ENCODE measurements at regions not wholly inside any gene's neighbourhood (a gene's known extent, or its start where the extent isn't known, plus 50 kb on each side); places are given as distances from the start of the nearest gene placed in this dataset.

- Histone ChIP-seq H3K27ac (ENCODE audit: low read depth, low read length) (no peak overlapping the region), H3K4me2 (ENCODE audit: low read length) (no peak overlapping the region), H3K27me3 (ENCODE audit: control insufficient read depth, low read length) (no peaks in the 10 kb centered on the region), H4K20me1 (ENCODE audit: control insufficient read depth, insufficient read depth, low read depth, low read length) (no peaks in the 10 kb centered on the region), H3K4me3 (ENCODE audit: low read length) (no peak overlapping the region), H3F3A (ENCODE audit: control insufficient read depth, insufficient read depth) (no peaks in the 10 kb centered on the region), H3K4me1 (ENCODE audit: control insufficient read depth, low read length) (no peaks in the 10 kb centered on the region), H3K36me3 (ENCODE audit: control insufficient read depth, low read length) (no peaks in the 10 kb centered on the region), H3K9me2 (replicated peaks; ENCODE audit: control insufficient read depth, low read length) (no peaks in the 10 kb centered on the region), H3K9me3 (ENCODE audit: control insufficient read depth, insufficient read depth, low read length) (no peaks in the 10 kb centered on the region), H3K79me2 (ENCODE audit: control insufficient read depth, low read length) (no peaks in the 10 kb centered on the region)
- TF ChIP-seq, protein P1, sequence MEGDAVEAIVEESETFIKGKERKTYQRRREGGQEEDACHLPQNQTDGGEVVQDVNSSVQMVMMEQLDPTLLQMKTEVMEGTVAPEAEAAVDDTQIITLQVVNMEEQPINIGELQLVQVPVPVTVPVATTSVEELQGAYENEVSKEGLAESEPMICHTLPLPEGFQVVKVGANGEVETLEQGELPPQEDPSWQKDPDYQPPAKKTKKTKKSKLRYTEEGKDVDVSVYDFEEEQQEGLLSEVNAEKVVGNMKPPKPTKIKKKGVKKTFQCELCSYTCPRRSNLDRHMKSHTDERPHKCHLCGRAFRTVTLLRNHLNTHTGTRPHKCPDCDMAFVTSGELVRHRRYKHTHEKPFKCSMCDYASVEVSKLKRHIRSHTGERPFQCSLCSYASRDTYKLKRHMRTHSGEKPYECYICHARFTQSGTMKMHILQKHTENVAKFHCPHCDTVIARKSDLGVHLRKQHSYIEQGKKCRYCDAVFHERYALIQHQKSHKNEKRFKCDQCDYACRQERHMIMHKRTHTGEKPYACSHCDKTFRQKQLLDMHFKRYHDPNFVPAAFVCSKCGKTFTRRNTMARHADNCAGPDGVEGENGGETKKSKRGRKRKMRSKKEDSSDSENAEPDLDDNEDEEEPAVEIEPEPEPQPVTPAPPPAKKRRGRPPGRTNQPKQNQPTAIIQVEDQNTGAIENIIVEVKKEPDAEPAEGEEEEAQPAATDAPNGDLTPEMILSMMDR (IDR thresholded peaks at IDR 0.05; ENCODE audit: low read depth, low read length, poor library complexity, severe bottlenecking), result no peak
- TF ChIP-seq EZH2phosphoT487 (IDR thresholded peaks at IDR 0.05; ENCODE audit: borderline replicate concordance, low read length), result no peak
These were observed 198.0 kb upstream of the MKI67 start for GRCh38 chr10:128324058-128324827.

- H4K20me1 ChIP-seq (ENCODE audit: control insufficient read depth, insufficient read depth, low read depth, low read length), result no peaks in the 10 kb centered on the region
- H3K9me2 ChIP-seq (replicated peaks; ENCODE audit: control insufficient read depth, low read length), result no peaks in the 10 kb centered on the region
- no peak overlapping the region for H3K4me2 ChIP-seq (ENCODE audit: low read length)
- no peaks in the 10 kb centered on the region for H3F3A ChIP-seq (ENCODE audit: control insufficient read depth, insufficient read depth)
- no peaks in the 10 kb centered on the region for H3K4me1 ChIP-seq (ENCODE audit: control insufficient read depth, low read length)
- no peak overlapping the region for H3K4me3 ChIP-seq (ENCODE audit: low read length)
- H3K36me3 ChIP-seq (ENCODE audit: control insufficient read depth, low read length), result no peaks in the 10 kb centered on the region
- no peak for TF ChIP-seq EZH2phosphoT487 (IDR thresholded peaks at IDR 0.05; ENCODE audit: borderline replicate concordance, low read length)
- TF ChIP-seq, protein P1 (IDR thresholded peaks at IDR 0.05; ENCODE audit: low read depth, low read length, poor library complexity, severe bottlenecking), result no peak
- no peak overlapping the region for H3K27ac ChIP-seq (ENCODE audit: low read depth, low read length)
- H3K9me3 ChIP-seq (ENCODE audit: control insufficient read depth, insufficient read depth, low read length), result no peaks in the 10 kb centered on the region
- no peaks in the 10 kb centered on the region for H3K79me2 ChIP-seq (ENCODE audit: control insufficient read depth, low read length)
- H3K27me3 ChIP-seq (ENCODE audit: control insufficient read depth, low read length), result no peaks in the 10 kb centered on the region
These were observed 199.6 kb upstream of the MKI67 start for GRCh38 chr10:128325788-128326187.

DNA sequence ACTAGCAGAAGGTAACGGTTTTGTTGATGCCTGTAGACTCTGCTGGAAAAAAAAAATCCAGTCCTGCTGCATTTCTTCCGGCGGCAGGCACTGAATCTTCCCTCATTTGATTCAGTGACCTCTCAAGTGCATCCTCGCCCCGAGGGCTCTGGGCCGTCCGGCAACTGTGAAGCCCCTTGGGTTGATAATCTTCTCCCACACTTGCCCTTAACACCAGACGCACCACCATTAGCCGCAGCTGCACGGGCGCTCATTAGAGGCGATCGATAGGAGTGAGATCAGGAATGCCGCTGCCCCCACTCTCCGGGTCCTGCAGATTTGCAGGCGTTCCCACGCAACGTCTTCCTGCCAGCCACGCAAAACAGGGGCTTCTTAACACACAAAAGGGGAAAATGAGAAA is 200.0 kb upstream of the MKI67 start:
- TF ChIP-seq, protein P1 (IDR thresholded peaks at IDR 0.05; ENCODE audit: low read depth, low read length, poor library complexity, severe bottlenecking), result no peak
- TF ChIP-seq EZH2phosphoT487 (IDR thresholded peaks at IDR 0.05; ENCODE audit: borderline replicate concordance, low read length), result no peak

More for the DNA sequence above, 200.0 kb upstream of the MKI67 start:
- Histone ChIP-seq H3K4me3 (ENCODE audit: low read length) (no peak overlapping the region), H3K79me2 (ENCODE audit: control insufficient read depth, low read length) (no peaks in the 10 kb centered on the region), H3K27ac (ENCODE audit: low read depth, low read length) (no peak overlapping the region), H3F3A (ENCODE audit: control insufficient read depth, insufficient read depth) (no peaks in the 10 kb centered on the region), H4K20me1 (ENCODE audit: control insufficient read depth, insufficient read depth, low read depth, low read length) (no peaks in the 10 kb centered on the region), H3K4me1 (ENCODE audit: control insufficient read depth, low read length) (no peaks in the 10 kb centered on the region), H3K4me2 (ENCODE audit: low read length) (no peak overlapping the region), H3K9me2 (replicated peaks; ENCODE audit: control insufficient read depth, low read length) (no peaks in the 10 kb centered on the region), H3K27me3 (ENCODE audit: control insufficient read depth, low read length) (no peaks in the 10 kb centered on the region), H3K9me3 (ENCODE audit: control insufficient read depth, insufficient read depth, low read length) (no peaks in the 10 kb centered on the region), H3K36me3 (ENCODE audit: control insufficient read depth, low read length) (no peaks in the 10 kb centered on the region)

Data from DOHH2 (cell line).